ENCODE measurements at regions not wholly inside any gene's neighbourhood (a gene's known extent, or its start where the extent isn't known, plus 50 kb on each side); places are given as distances from the start of the nearest gene placed in this dataset.

- Mint-ChIP-seq H3K36me3 (no peaks in the 10 kb centered on the region), H3K4me3 (no peak overlapping the region), H3K27me3 (no peaks in the 10 kb centered on the region), H3K4me1 (no peaks in the 10 kb centered on the region), H3K27ac (no peak overlapping the region), H3K9me3 (peaks cover 17% of the 10 kb centered on the region)
These were observed 280.6 kb upstream of the ANO5 start for GRCh38 chr11:21912285-21912684.

- Mint-ChIP-seq H3K27ac (no peak overlapping the region), H3K4me1 (no peaks in the 10 kb centered on the region), H3K4me3 (no peak overlapping the region), H3K36me3 (no peaks in the 10 kb centered on the region), H3K27me3 (no peaks in the 10 kb centered on the region), H3K9me3 (no peaks in the 10 kb centered on the region)
These were observed 271.7 kb upstream of the ANO5 start for GRCh38 chr11:21921151-21921550.

- Mint-ChIP-seq H3K4me3 (no peak overlapping the region), H3K9me3 (no peaks in the 10 kb centered on the region), H3K27ac (no peak overlapping the region), H3K27me3 (no peaks in the 10 kb centered on the region), H3K36me3 (no peaks in the 10 kb centered on the region), H3K4me1 (no peaks in the 10 kb centered on the region)
These were observed 268.6 kb upstream of the ANO5 start for GRCh38 chr11:21924262-21924661.

GRCh38 chr11:21927628-21928027 lies 265.3 kb upstream of the ANO5 start:
- H3K9me3 Mint-ChIP-seq = no peaks in the 10 kb centered on the region
- H3K27me3 Mint-ChIP-seq = no peaks in the 10 kb centered on the region
- no peak overlapping the region for H3K27ac Mint-ChIP-seq
- H3K4me3 Mint-ChIP-seq = no peak overlapping the region
- H3K4me1 Mint-ChIP-seq = no peaks in the 10 kb centered on the region
- H3K36me3 Mint-ChIP-seq = no peaks in the 10 kb centered on the region

- Mint-ChIP-seq H3K4me1 (no peaks in the 10 kb centered on the region), H3K9me3 (no peaks in the 10 kb centered on the region), H3K4me3 (no peak overlapping the region), H3K27ac (no peak overlapping the region), H3K27me3 (no peaks in the 10 kb centered on the region), H3K36me3 (no peaks in the 10 kb centered on the region)
These were observed 264.0 kb upstream of the ANO5 start for GRCh38 chr11:21928847-21929246.

GRCh38 chr11:21930408-21930807 lies 262.5 kb upstream of the ANO5 start:
- Mint-ChIP-seq H3K27ac (no peak overlapping the region), H3K9me3 (no peaks in the 10 kb centered on the region), H3K27me3 (no peaks in the 10 kb centered on the region), H3K36me3 (no peaks in the 10 kb centered on the region), H3K4me1 (no peaks in the 10 kb centered on the region), H3K4me3 (no peak overlapping the region)

- Mint-ChIP-seq H3K27me3 (no peaks in the 10 kb centered on the region), H3K4me3 (no peak overlapping the region), H3K36me3 (no peaks in the 10 kb centered on the region), H3K27ac (no peak overlapping the region), H3K4me1 (no peaks in the 10 kb centered on the region), H3K9me3 (no peaks in the 10 kb centered on the region)
These were observed 261.3 kb upstream of the ANO5 start for GRCh38 chr11:21931436-21932101.

DNA sequence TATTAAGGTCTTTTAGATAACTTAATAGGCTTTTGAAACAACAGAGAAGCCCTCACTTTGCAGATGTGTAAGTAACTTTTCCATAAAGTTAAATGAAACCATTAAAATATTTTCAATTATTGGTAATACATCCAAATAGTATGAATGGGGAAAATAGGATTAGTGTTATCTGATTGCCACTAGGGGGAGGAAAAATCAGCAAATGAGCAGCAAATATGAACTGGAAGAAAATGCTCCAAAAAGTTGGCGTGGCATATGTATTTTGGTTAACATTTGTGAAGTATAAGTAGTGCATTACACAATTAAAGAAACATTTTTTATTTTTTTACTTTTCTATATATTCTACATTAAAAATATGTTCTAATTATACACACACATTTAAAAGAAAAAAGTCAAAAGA lies 259.8 kb upstream of the ANO5 start:
- Mint-ChIP-seq H3K36me3 (no peaks in the 10 kb centered on the region), H3K27me3 (no peaks in the 10 kb centered on the region), H3K4me3 (no peak overlapping the region), H3K9me3 (no peaks in the 10 kb centered on the region), H3K4me1 (no peaks in the 10 kb centered on the region), H3K27ac (no peak overlapping the region)

GRCh38 chr11:21944577-21944976 lies 248.3 kb upstream of the ANO5 start:
- H3K27ac Mint-ChIP-seq = no peak overlapping the region
- no peak overlapping the region for H3K4me3 Mint-ChIP-seq
- no peaks in the 10 kb centered on the region for H3K9me3 Mint-ChIP-seq
- no peaks in the 10 kb centered on the region for H3K36me3 Mint-ChIP-seq
- no peaks in the 10 kb centered on the region for H3K27me3 Mint-ChIP-seq
- no peaks in the 10 kb centered on the region for H3K4me1 Mint-ChIP-seq

DNA sequence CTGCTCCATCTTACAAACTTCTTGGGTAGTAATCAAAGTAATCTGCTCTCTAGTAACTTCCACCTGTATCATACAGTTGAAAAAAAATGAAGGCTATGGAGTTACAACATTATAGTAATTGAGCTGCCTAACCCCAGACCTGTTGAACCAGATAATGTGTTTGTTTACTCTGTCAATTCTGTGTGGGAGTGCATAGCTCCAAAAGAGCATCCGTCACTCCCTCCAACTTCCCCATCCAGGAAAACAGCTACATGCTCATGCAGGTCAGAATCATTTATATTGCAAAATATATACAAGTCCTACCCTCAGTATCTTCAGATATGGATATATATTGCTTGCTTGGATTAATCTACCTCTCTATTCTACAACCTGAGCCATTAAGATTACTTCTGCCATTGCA lies 244.0 kb upstream of the ANO5 start:
- no peaks in the 10 kb centered on the region for H3K9me3 Mint-ChIP-seq
- H3K4me1 Mint-ChIP-seq = no peaks in the 10 kb centered on the region
- no peaks in the 10 kb centered on the region for H3K36me3 Mint-ChIP-seq
- no peaks in the 10 kb centered on the region for H3K27me3 Mint-ChIP-seq
- no peak overlapping the region for H3K27ac Mint-ChIP-seq
- no peak overlapping the region for H3K4me3 Mint-ChIP-seq

DNA sequence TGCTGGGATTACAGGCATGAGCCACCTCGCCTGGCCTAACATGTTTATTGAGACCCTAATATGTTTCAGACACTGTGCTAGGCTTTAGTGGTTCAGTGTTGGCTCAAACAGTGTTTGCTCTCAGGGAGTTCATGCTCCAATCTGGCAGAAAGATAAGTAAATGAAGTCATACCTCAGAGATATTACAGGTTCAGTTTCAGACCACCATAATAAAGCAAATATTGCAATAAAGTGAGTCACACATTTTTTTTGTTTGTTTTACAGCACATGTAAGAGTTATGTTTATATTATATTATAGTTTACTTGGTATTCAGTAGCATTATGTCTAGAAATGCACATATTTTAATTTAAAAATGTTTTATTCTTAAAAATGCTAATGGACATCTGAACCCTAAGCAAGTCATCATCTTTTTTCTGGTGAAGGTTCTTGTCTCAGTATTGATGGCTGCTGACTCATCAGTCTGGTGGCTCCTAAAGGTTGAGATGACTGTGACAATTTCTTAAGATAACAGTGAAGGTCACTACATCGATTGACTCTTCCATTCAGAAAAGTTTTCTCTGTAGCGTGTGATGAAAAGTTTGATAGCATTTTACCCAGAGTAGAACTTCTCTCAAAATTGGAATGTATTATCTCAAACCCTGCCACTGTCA lies 243.0 kb upstream of the ANO5 start:
- H3K9me3 Mint-ChIP-seq = peaks cover 1% of the 10 kb centered on the region
- H3K27me3 Mint-ChIP-seq = no peaks in the 10 kb centered on the region
- H3K4me1 Mint-ChIP-seq = no peaks in the 10 kb centered on the region
- no peak overlapping the region for H3K27ac Mint-ChIP-seq
- no peak overlapping the region for H3K4me3 Mint-ChIP-seq
- H3K36me3 Mint-ChIP-seq = no peaks in the 10 kb centered on the region

- Mint-ChIP-seq H3K27me3 (no peaks in the 10 kb centered on the region), H3K27ac (no peak overlapping the region), H3K4me1 (no peaks in the 10 kb centered on the region), H3K9me3 (peaks cover 10% of the 10 kb centered on the region), H3K4me3 (no peak overlapping the region), H3K36me3 (no peaks in the 10 kb centered on the region)
These were observed 229.9 kb upstream of the ANO5 start for GRCh38 chr11:21963013-21963412.

DNA sequence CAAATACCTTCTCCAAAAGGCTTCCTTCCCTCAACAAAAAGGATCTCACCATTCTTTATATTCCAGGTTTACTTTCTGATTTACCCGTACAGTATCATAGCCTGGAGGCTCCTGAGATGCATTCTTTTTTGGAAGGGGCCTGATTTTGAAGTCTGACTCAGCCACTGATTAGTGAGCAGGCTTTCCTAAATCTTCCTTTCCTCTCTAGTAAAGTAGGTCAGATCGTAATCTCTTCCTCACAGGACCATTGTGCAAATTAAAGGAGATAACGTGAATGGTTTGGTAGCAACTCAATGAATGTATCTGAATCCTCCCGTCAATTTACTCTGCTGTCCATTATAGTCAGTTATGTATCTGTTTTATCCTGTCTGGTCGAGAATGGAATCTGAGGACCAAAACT lies 227.7 kb upstream of the ANO5 start:
- Mint-ChIP-seq H3K4me3 (no peak overlapping the region), H3K27me3 (no peaks in the 10 kb centered on the region), H3K9me3 (no peaks in the 10 kb centered on the region), H3K27ac (no peak overlapping the region), H3K36me3 (no peaks in the 10 kb centered on the region), H3K4me1 (no peaks in the 10 kb centered on the region)

- H3K4me1 Mint-ChIP-seq = no peaks in the 10 kb centered on the region
- H3K27me3 Mint-ChIP-seq = no peaks in the 10 kb centered on the region
- H3K27ac Mint-ChIP-seq = no peak overlapping the region
- H3K4me3 Mint-ChIP-seq = no peak overlapping the region
- H3K36me3 Mint-ChIP-seq = no peaks in the 10 kb centered on the region
- H3K9me3 Mint-ChIP-seq = peaks cover 5% of the 10 kb centered on the region
These were observed 224.2 kb upstream of the ANO5 start for GRCh38 chr11:21968702-21969101.

DNA sequence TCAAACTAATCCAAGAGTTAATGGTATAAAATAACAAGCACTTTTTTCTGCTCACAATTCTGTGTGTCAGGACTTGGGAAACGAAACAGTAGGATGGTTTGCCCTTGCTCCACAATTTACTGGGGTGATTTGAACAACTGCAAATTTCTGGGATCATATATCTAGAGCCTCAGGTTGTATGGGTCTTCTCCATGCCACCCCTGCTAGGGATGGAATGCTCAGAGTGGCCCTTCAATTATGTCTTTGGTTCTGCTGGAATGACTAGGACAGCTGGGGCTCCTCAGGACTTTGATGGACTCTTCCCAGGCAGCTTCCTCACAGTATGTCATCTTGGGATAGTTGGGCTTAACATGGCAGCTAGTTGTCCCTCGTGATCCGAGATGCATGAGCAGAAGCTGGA lies 223.0 kb upstream of the ANO5 start:
- Mint-ChIP-seq H3K4me3 (no peak overlapping the region), H3K27me3 (no peaks in the 10 kb centered on the region), H3K9me3 (peaks cover 5% of the 10 kb centered on the region), H3K27ac (no peak overlapping the region), H3K36me3 (no peaks in the 10 kb centered on the region), H3K4me1 (no peaks in the 10 kb centered on the region)

- Mint-ChIP-seq H3K36me3 (no peaks in the 10 kb centered on the region), H3K4me1 (no peaks in the 10 kb centered on the region), H3K9me3 (peaks cover 5% of the 10 kb centered on the region), H3K27ac (no peak overlapping the region), H3K4me3 (no peak overlapping the region), H3K27me3 (no peaks in the 10 kb centered on the region)
These were observed 217.6 kb upstream of the ANO5 start for GRCh38 chr11:21975242-21975641.

- Mint-ChIP-seq H3K4me1 (no peaks in the 10 kb centered on the region), H3K27me3 (no peaks in the 10 kb centered on the region), H3K9me3 (peaks cover 5% of the 10 kb centered on the region), H3K36me3 (no peaks in the 10 kb centered on the region), H3K4me3 (no peak overlapping the region), H3K27ac (no peak overlapping the region)
These were observed 216.7 kb upstream of the ANO5 start for GRCh38 chr11:21976210-21976609.

Measured in activated naive CD4-positive, alpha-beta T cell treated with anti-CD3 and anti-CD28 coated beads, Interleukin-2, amount 50 U/mL, for 24 hours (primary cell).